ENCODE measurements at regions not wholly inside any gene's neighbourhood (a gene's known extent, or its start where the extent isn't known, plus 50 kb on each side); places are given as distances from the start of the nearest gene placed in this dataset.

DNA sequence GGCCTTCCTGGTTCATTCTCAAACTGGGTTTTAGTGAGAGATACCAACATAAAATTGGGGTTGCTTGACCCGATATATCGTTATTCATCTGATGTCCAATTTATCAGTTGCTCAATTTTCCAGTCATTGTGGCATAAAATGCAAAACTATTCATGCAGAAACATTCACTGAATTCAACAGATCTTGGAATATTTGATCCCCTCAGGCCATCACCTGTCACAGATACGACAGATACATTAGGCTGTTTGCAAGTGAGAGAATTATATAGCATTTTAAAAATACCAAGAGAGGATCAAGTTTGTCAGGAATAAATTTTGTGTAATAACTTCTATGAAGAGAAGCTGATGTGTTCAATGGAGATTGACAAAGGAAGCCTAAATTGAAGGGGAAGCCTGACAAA is 67.1 kb downstream of the MAP10 start:
- Histone ChIP-seq H3K27me3 (ENCODE audit: insufficient read depth, low read depth) (no peaks in the 10 kb centered on the region), H3K9me2 (ENCODE audit: insufficient read depth) (no peaks in the 10 kb centered on the region), H3F3A (ENCODE audit: insufficient read depth, low read depth) (peaks cover 14% of the 10 kb centered on the region; the same call in 1 of the 2 replicates), H3K4me3 (no peak overlapping the region), H2AFZ (no peak overlapping the region), H3K79me2 (ENCODE audit: low read depth) (no peaks in the 10 kb centered on the region), H3K36me3 (ENCODE audit: low read depth) (no peaks in the 10 kb centered on the region), H3K9me3 (ENCODE audit: insufficient read depth, low read depth) (no peaks in the 10 kb centered on the region), H3K4me2 (no peak overlapping the region), H3K4me1 (replicated peaks; ENCODE audit: insufficient read depth) (peaks cover 17% of the 10 kb centered on the region), H3K27ac (no peak overlapping the region), H4K20me1 (ENCODE audit: insufficient read depth) (no peaks in the 10 kb centered on the region)
- TF ChIP-seq, protein P1, sequence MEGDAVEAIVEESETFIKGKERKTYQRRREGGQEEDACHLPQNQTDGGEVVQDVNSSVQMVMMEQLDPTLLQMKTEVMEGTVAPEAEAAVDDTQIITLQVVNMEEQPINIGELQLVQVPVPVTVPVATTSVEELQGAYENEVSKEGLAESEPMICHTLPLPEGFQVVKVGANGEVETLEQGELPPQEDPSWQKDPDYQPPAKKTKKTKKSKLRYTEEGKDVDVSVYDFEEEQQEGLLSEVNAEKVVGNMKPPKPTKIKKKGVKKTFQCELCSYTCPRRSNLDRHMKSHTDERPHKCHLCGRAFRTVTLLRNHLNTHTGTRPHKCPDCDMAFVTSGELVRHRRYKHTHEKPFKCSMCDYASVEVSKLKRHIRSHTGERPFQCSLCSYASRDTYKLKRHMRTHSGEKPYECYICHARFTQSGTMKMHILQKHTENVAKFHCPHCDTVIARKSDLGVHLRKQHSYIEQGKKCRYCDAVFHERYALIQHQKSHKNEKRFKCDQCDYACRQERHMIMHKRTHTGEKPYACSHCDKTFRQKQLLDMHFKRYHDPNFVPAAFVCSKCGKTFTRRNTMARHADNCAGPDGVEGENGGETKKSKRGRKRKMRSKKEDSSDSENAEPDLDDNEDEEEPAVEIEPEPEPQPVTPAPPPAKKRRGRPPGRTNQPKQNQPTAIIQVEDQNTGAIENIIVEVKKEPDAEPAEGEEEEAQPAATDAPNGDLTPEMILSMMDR (conservative IDR thresholded peaks at IDR 0.05) = no peak
- no peak for TF ChIP-seq EZH2 (IDR thresholded peaks at IDR 0.05; ENCODE audit: low read depth)
- BruUV-seq (replicated peaks) = no TSS peak
- DNase-seq = no peak
- POLR2A ChIA-PET (ENCODE audit: unreplicated experiment) = no interaction called here
- CTCF ChIA-PET = no interaction called here
- intact Hi-C loops (cut with micrococcal nuclease; ENCODE audit: unreplicated experiment) = no loop called here

DNA sequence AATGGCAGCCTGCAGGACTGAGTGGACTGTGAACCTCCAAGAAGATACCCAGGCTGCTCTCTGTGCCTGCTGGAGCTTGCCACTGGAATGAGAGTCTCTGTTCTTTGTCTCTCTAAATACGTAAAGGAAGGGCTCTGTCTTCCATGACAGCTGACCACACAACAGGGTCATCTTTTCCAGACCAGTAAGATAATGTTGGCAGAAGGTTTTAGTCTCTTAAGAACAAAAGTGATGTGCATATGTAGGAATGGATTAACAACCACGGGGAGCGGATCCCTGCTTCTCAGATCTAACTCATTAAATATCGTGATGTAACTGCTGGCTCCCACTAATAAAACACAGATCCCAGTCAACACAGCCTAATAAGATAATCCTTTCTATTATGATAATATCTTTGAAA is 67.5 kb downstream of the MAP10 start:
- Histone ChIP-seq H3K9me3 (ENCODE audit: insufficient read depth, low read depth) (no peaks in the 10 kb centered on the region), H3K36me3 (ENCODE audit: low read depth) (no peaks in the 10 kb centered on the region), H3K79me2 (ENCODE audit: low read depth) (no peaks in the 10 kb centered on the region), H3K9me2 (ENCODE audit: insufficient read depth) (no peaks in the 10 kb centered on the region), H2AFZ (no peak overlapping the region), H3F3A (ENCODE audit: insufficient read depth, low read depth) (peaks cover 14% of the 10 kb centered on the region; the same call in 1 of the 2 replicates), H3K4me2 (no peak overlapping the region), H3K27me3 (ENCODE audit: insufficient read depth, low read depth) (no peaks in the 10 kb centered on the region), H3K4me3 (no peak overlapping the region), H3K27ac (no peak overlapping the region), H4K20me1 (ENCODE audit: insufficient read depth) (no peaks in the 10 kb centered on the region), H3K4me1 (replicated peaks; ENCODE audit: insufficient read depth) (peaks cover 17% of the 10 kb centered on the region)
- TF ChIP-seq EZH2 (IDR thresholded peaks at IDR 0.05; ENCODE audit: low read depth) = no peak
- TF ChIP-seq, protein P1 (conservative IDR thresholded peaks at IDR 0.05) = no peak
- no TSS peak for BruUV-seq (replicated peaks)
- DNase-seq = no peak
- CTCF ChIA-PET = no interaction called here
- POLR2A ChIA-PET (ENCODE audit: unreplicated experiment) = no interaction called here
- intact Hi-C loops (cut with micrococcal nuclease; ENCODE audit: unreplicated experiment) = no loop called here

DNA sequence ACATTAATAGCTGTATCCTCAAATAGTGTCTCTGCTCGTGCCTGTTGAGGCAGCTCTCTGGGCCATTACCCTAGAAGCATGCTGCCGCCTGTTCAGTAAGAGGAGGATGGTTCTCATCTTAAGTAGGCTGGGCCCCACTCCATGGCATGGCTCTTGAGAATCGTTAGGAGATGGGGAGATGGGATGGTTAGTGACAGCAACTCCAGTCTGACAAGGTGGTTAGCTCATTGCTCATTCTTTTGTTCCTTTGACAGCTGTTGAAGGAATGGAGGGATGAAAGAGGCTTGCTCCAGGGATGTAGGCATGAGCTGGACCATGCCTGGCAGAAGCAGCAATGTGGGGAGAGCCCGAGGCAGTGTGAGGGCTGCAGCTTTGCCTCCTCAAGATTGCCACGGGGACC is 68.2 kb downstream of the MAP10 start:
- no peaks in the 10 kb centered on the region for H3K9me2 ChIP-seq (ENCODE audit: insufficient read depth)
- no peak overlapping the region for H3K4me3 ChIP-seq
- TF ChIP-seq, protein P1 (conservative IDR thresholded peaks at IDR 0.05) = no peak
- H3K79me2 ChIP-seq (ENCODE audit: low read depth) = no peaks in the 10 kb centered on the region
- H3K4me2 ChIP-seq = no peak overlapping the region
- H2AFZ ChIP-seq = no peak overlapping the region
- no peaks in the 10 kb centered on the region for H4K20me1 ChIP-seq (ENCODE audit: insufficient read depth)
- H3K27me3 ChIP-seq (ENCODE audit: insufficient read depth, low read depth) = no peaks in the 10 kb centered on the region
- ChIA-PET POLR2A (ENCODE audit: unreplicated experiment) (no interaction called here), CTCF (no interaction called here)
- BruUV-seq (replicated peaks) = no TSS peak
- H3K36me3 ChIP-seq (ENCODE audit: low read depth) = no peaks in the 10 kb centered on the region
- no peaks in the 10 kb centered on the region for H3K9me3 ChIP-seq (ENCODE audit: insufficient read depth, low read depth)
- DNase-seq = no peak
- no peak overlapping the region for H3K27ac ChIP-seq
- H3F3A ChIP-seq (ENCODE audit: insufficient read depth, low read depth) = peaks cover 12% of the 10 kb centered on the region; the same call in 1 of the 2 replicates
- H3K4me1 ChIP-seq (replicated peaks; ENCODE audit: insufficient read depth) = peaks cover 15% of the 10 kb centered on the region
- intact Hi-C loops (cut with micrococcal nuclease; ENCODE audit: unreplicated experiment) = no loop called here
